GM23248 (cell line): ENCODE measurements at regions not wholly inside any gene's neighbourhood (a gene's known extent, or its start where the extent isn't known, plus 50 kb on each side); places are given as distances from the start of the nearest gene placed in this dataset.

Source experiments
- EZH2 ChIP-seq: fragments of 200-600 bp; sonication (generic); IDR thresholded peaks from 2 replicates; pipeline ENCODE4 v1.6.1; 2018; ENCODE audit warnings: antibody characterized with exemption, mild to moderate bottlenecking; ENCODE audit not compliant: insufficient read depth, poor library complexity, severe bottlenecking
- EZH2phosphoT487 ChIP-seq: fragments of 200-600 bp; sonication (generic); IDR thresholded peaks from 2 replicates; pipeline ENCODE4 v1.6.1; 2018; ENCODE audit warnings: antibody characterized with exemption, moderate library complexity, mild to moderate bottlenecking, low read depth; ENCODE audit not compliant: insufficient read depth

DNA sequence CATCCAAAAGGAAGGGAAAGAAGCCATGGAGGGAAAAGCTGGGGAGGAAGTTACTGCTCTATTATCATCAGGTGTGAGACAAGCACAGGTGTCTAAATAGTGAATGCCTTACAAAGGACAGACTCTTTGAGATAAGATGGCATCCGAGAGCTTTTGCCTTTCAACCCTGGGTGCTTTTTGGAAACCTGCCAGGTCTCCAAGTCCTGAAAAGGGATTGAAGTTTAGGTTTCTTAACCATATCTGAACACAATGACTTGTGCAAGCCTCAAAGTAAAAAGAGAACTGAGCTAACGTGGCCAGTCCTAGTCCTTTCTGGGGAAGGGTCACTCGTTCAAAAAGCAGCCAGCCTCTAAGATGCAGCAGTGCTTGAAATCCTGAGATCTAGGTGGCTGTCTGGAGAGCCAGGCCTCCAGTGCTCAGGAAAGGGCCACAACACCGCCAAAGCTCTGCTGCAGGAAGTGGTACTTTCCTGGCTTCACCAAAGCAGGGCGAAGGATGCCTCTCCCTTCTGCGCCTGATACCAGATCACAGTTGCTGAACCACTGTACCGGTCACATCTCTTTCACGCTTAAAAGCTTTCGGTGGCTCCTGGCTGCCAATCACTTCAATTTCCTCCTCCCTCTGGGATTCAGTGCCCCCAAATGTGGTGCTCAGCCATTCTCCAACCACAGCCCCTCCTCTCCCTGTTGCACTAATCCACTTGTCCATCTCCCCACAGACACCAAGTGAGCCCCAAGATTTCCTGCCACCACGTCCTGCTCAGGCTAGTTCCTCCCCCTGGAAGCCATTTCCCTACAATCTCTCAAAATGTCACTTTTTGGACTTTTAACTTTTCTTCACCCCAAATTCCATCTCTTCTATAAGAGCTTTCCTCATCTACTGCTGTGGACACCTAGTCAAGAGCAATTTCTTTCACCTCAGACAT lies 104.1 kb upstream of the LPP start:
- TF ChIP-seq EZH2 (no peak), EZH2phosphoT487 (no peak)
